ENCODE measurements at regions not wholly inside any gene's neighbourhood (a gene's known extent, or its start where the extent isn't known, plus 50 kb on each side); places are given as distances from the start of the nearest gene placed in this dataset.
"Not testable (repeated sequence)": the region's sequence is repeated elsewhere in the genome, so short reads cannot be mapped to it uniquely, and the experiment has no call there.

GRCh38 chr3:6367171-6367570 is 493.7 kb upstream of the GRM7 start:
- Mint-ChIP-seq H3K9me3 (ENCODE audit: low read depth) (peaks cover 10% of the 10 kb centered on the region), H3K27ac (no peak overlapping the region), H3K4me3 (ENCODE audit: low read depth) (no peak overlapping the region), H3K4me1 (ENCODE audit: low read depth) (no peaks in the 10 kb centered on the region), H3K36me3 (ENCODE audit: insufficient read depth) (no peaks in the 10 kb centered on the region), H3K27me3 (no peaks in the 10 kb centered on the region)
- no peak for TF ChIP-seq CTCF (IDR thresholded peaks at IDR 0.05; ENCODE audit: unreplicated experiment)
- DNase-seq (ENCODE audit: low spot score, unreplicated experiment), result no peak

- no peaks in the 10 kb centered on the region for H3K27me3 Mint-ChIP-seq
Measured at GRCh38 chr3:6392123-6392522, 468.8 kb upstream of the GRM7 start.

GRCh38 chr3:6394944-6395343 is 466.0 kb upstream of the GRM7 start:
- Mint-ChIP-seq H3K9me3 (ENCODE audit: low read depth) (no peaks in the 10 kb centered on the region), H3K27me3 (peaks cover 4% of the 10 kb centered on the region), H3K4me3 (ENCODE audit: low read depth) (no peak overlapping the region), H3K27ac (no peak overlapping the region), H3K36me3 (ENCODE audit: insufficient read depth) (no peaks in the 10 kb centered on the region), H3K4me1 (ENCODE audit: low read depth) (no peaks in the 10 kb centered on the region)
- no peak for DNase-seq (ENCODE audit: low spot score, unreplicated experiment)
- TF ChIP-seq CTCF (IDR thresholded peaks at IDR 0.05; ENCODE audit: unreplicated experiment), result no peak

More at GRCh38 chr3:6392123-6392522, 468.8 kb upstream of the GRM7 start:
- DNase-seq (ENCODE audit: low spot score, unreplicated experiment), result no peak
- peaks cover 6% of the 10 kb centered on the region for H3K4me1 Mint-ChIP-seq (ENCODE audit: low read depth)
- no peaks in the 10 kb centered on the region for H3K9me3 Mint-ChIP-seq (ENCODE audit: low read depth)
- H3K36me3 Mint-ChIP-seq (ENCODE audit: insufficient read depth), result no peaks in the 10 kb centered on the region
- H3K27ac Mint-ChIP-seq, result no peak overlapping the region
- H3K4me3 Mint-ChIP-seq (ENCODE audit: low read depth), result no peak overlapping the region
- TF ChIP-seq CTCF (IDR thresholded peaks at IDR 0.05; ENCODE audit: unreplicated experiment), result no peak

GRCh38 chr3:6396631-6397030 is 464.3 kb upstream of the GRM7 start:
- Mint-ChIP-seq H3K36me3 (ENCODE audit: insufficient read depth) (no peaks in the 10 kb centered on the region), H3K27me3 (peaks cover 4% of the 10 kb centered on the region), H3K27ac (no peak overlapping the region), H3K4me3 (ENCODE audit: low read depth) (no peak overlapping the region), H3K9me3 (ENCODE audit: low read depth) (no peaks in the 10 kb centered on the region), H3K4me1 (ENCODE audit: low read depth) (no peaks in the 10 kb centered on the region)
- no peak for TF ChIP-seq CTCF (IDR thresholded peaks at IDR 0.05; ENCODE audit: unreplicated experiment)
- DNase-seq (ENCODE audit: low spot score, unreplicated experiment), result no peak

GRCh38 chr3:6402666-6403065 is 458.2 kb upstream of the GRM7 start:
- not testable (repeated sequence) for H3K9me3 Mint-ChIP-seq (ENCODE audit: low read depth); H3K27me3 Mint-ChIP-seq; H3K4me1 Mint-ChIP-seq (ENCODE audit: low read depth); H3K4me3 Mint-ChIP-seq (ENCODE audit: low read depth); H3K27ac Mint-ChIP-seq; DNase-seq (ENCODE audit: low spot score, unreplicated experiment); H3K36me3 Mint-ChIP-seq (ENCODE audit: insufficient read depth)

GRCh38 chr3:6406923-6407322 is 454.0 kb upstream of the GRM7 start:
- not testable (repeated sequence) for H3K9me3 Mint-ChIP-seq (ENCODE audit: low read depth); H3K4me1 Mint-ChIP-seq (ENCODE audit: low read depth); H3K27me3 Mint-ChIP-seq; DNase-seq (ENCODE audit: low spot score, unreplicated experiment); H3K36me3 Mint-ChIP-seq (ENCODE audit: insufficient read depth); H3K4me3 Mint-ChIP-seq (ENCODE audit: low read depth); H3K27ac Mint-ChIP-seq
